CD4-positive, alpha-beta T cell (primary cell): ENCODE measurements at regions not wholly inside any gene's neighbourhood (a gene's known extent, or its start where the extent isn't known, plus 50 kb on each side); places are given as distances from the start of the nearest gene placed in this dataset.

ENCODE experiments used
- ATAC-seq: fragments of 200-7000 bp; cut with Tn5 transposase; one replicate; pipeline ENCODE4 v1.10.0; 2022; ENCODE audit warnings: mild to moderate bottlenecking; ENCODE audit not compliant: poor library complexity
- CTCF ChIA-PET: fragments of 350-600 bp; sonication (Branson Sonifier 250); formaldehyde crosslinking; loops from one replicate; lab custom pipeline; 2021; ENCODE audit warnings: antibody characterized with exemption, inconsistent platforms; lab: Charles Lee
- POLR2A ChIA-PET: fragments of 350-600 bp; sonication (Branson Sonifier 250); formaldehyde crosslinking; loops from one replicate; lab custom pipeline; 2021; ENCODE audit warnings: antibody characterized with exemption, inconsistent platforms; lab: Charles Lee
- DNase-seq, 14 experiments: peaks; one replicate each; pipeline ENCODE4 v3.0.0-alpha.2; 2013 to 2020; ENCODE audit warnings: mixed read lengths in 2 of 14
- H3K27ac ChIP-seq, 2 donors: one replicate each; pipeline versions ENCODE4 v1.5.1 to v1.7.0; 2013; ENCODE audit warnings: low read length in 2 of 2, low read depth in 1 of 2, mild to moderate bottlenecking in 1 of 2
- H3K27me3 ChIP-seq, 2 experiments: 1 replicate in 1 of 2; 2 replicates in 1 of 2; pipeline versions ENCODE4 v1.6.1 to v1.7.0; 2013; ENCODE audit warnings: low read length in 2 of 2, control low read depth in 1 of 2, mild to moderate bottlenecking in 1 of 2, moderate library complexity in 1 of 2; ENCODE audit not compliant: insufficient read depth in 2 of 2, control insufficient read depth in 1 of 2
- H3K36me3 ChIP-seq: one replicate; pipeline ENCODE4 v1.6.1; 2013; ENCODE audit warnings: low read length, control low read depth; ENCODE audit not compliant: insufficient read depth
- H3K4me1 ChIP-seq: one replicate; pipeline ENCODE4 v1.6.1; 2013; ENCODE audit warnings: low read length, control low read depth; ENCODE audit not compliant: insufficient read depth
- H3K4me3 ChIP-seq: one replicate; pipeline ENCODE4 v1.5.1; 2013; ENCODE audit warnings: mild to moderate bottlenecking, low read length, moderate library complexity
- H3K9me3 ChIP-seq, 2 experiments: 1 replicate in 1 of 2; 2 replicates in 1 of 2; pipeline versions ENCODE4 v1.6.1 to v1.7.0; 2013; ENCODE audit warnings: low read length in 2 of 2, mild to moderate bottlenecking in 2 of 2, control low read depth in 1 of 2, moderate library complexity in 1 of 2; ENCODE audit not compliant: control insufficient read depth in 1 of 2, insufficient read depth in 1 of 2
- H3K27ac Mint-ChIP-seq: one replicate; pipeline ENCODE4 v1.8.0; 2020; ENCODE audit warnings: mixed read lengths
- H3K27me3 Mint-ChIP-seq: one replicate; pipeline ENCODE4 v1.8.0; 2021; ENCODE audit warnings: mixed read lengths
- H3K36me3 Mint-ChIP-seq: one replicate; pipeline ENCODE4 v1.8.0; 2021; ENCODE audit warnings: low read depth, mixed read lengths
- H3K4me1 Mint-ChIP-seq: one replicate; pipeline ENCODE4 v1.8.0; 2021; ENCODE audit warnings: low read depth, mixed read lengths
- H3K4me3 Mint-ChIP-seq: one replicate; pipeline ENCODE4 v1.8.0; 2020; ENCODE audit warnings: mild to moderate bottlenecking, mixed read lengths
- H3K9me3 Mint-ChIP-seq: one replicate; pipeline ENCODE4 v1.8.0; 2020; ENCODE audit warnings: mixed read lengths
- intact Hi-C, 2 experiments: fragments of 100-400 bp; cut with DNase I in 1 of 2; cut with micrococcal nuclease in 1 of 2; formaldehyde crosslinking; loops; one replicate each; pipeline versions ENCODE4 v1.15.1 to v1.9.0; 2023 to 2025; cut with DNase I, micrococcal nuclease
- TF ChIP-seq, protein P1 (sequence below): fragments of 200-600 bp; IDR thresholded peaks from one replicate; pipeline ENCODE4 v1.8.0; 2022; ENCODE audit warnings: antibody characterized with exemption, mild to moderate bottlenecking

DNA sequence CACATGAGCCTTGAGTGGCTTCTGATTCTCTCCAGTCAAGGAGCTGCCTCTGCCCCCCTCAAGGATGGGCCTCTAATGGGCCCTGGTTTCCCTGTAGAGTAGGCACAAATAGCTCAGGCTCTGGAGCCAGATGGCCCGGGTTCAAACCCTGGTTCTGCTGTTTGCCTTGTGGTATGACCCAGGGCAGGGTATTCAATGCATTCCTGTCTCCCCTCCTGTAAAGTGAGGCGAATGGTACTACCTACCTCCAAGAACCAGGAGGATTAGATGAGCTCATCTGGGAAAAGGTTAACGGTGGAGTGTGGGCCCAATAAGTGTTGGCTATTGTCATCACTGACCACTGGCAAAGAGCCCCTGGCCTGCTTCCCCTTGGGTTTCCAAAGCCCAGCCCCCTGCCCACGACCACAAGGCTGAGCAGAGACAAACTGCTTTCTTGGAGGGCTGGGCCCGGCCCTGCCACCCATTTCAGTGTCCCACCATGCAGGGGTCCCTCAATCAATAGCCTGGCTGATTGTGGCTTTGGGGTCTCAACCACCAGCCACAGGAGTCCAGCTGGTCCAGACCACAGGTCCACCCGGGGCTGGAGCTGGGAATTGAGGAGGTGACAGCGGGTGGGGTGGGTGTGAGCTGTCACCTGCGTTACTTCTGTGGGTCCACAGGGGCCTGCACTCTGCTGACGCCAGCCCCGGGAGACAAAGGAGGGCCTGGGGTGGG lies 115.6 kb upstream of the RUNX3 start:
- no peak overlapping the region for H3K27ac ChIP-seq
- no peaks in the 10 kb centered on the region for H3K27me3 ChIP-seq
- H3K9me3 Mint-ChIP-seq = no peaks in the 10 kb centered on the region
- ATAC-seq = no peak
- ChIA-PET CTCF (no interaction called here), POLR2A (no interaction called here)
- no peak overlapping the region for H3K27ac Mint-ChIP-seq
- peaks cover 1% of the 10 kb centered on the region for H3K27me3 Mint-ChIP-seq
- intact Hi-C loops = no loop called here
- no peak for DNase-seq
- no peak overlapping the region for H3K4me3 ChIP-seq
- H3K4me1 Mint-ChIP-seq = no peaks in the 10 kb centered on the region
- peaks cover 0 to 9% of the 10 kb centered on the region in 2 experiments for H3K9me3 ChIP-seq
- no peaks in the 10 kb centered on the region for H3K36me3 Mint-ChIP-seq
- TF ChIP-seq, protein P1, sequence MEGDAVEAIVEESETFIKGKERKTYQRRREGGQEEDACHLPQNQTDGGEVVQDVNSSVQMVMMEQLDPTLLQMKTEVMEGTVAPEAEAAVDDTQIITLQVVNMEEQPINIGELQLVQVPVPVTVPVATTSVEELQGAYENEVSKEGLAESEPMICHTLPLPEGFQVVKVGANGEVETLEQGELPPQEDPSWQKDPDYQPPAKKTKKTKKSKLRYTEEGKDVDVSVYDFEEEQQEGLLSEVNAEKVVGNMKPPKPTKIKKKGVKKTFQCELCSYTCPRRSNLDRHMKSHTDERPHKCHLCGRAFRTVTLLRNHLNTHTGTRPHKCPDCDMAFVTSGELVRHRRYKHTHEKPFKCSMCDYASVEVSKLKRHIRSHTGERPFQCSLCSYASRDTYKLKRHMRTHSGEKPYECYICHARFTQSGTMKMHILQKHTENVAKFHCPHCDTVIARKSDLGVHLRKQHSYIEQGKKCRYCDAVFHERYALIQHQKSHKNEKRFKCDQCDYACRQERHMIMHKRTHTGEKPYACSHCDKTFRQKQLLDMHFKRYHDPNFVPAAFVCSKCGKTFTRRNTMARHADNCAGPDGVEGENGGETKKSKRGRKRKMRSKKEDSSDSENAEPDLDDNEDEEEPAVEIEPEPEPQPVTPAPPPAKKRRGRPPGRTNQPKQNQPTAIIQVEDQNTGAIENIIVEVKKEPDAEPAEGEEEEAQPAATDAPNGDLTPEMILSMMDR = no peak
- no peak overlapping the region for H3K4me3 Mint-ChIP-seq
- H3K36me3 ChIP-seq = no peaks in the 10 kb centered on the region
- no peaks in the 10 kb centered on the region for H3K4me1 ChIP-seq

DNA sequence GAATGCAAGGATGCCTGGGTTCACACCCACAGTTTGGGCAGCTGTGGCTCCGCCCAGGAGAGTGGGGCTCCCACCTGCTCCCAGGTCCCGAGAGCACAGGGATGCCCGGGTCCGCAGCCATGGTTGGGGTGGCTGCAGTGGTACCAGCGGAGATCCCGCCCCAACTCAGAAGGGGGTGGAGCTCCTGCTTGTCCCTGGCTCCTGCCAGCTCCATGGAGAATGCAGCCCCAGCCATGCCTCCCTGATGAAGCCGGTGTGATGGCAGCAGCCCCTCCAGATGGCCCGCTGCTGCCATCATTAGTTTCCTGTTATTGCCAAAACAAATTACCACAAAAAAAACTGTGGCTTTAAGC lies 113.1 kb upstream of the RUNX3 start:
- DNase-seq = no peak
- Histone ChIP-seq H3K4me1 (peaks cover under 1% of the 10 kb centered on the region), H3K27ac (no peak overlapping the region), H3K27me3 (no peaks in the 10 kb centered on the region), H3K4me3 (no peak overlapping the region), H3K36me3 (no peaks in the 10 kb centered on the region), H3K9me3 (peaks cover 0 to 9% of the 10 kb centered on the region in 2 experiments)
- POLR2A ChIA-PET = interaction anchor here (1.7 kb wide), 1 partner anchor 21 kb away, joined by 6 read pairs; no protein-coding TSS in a partner anchor
- no peaks in the 10 kb centered on the region for H3K4me1 Mint-ChIP-seq
- intact Hi-C loops = no loop called here
- no peaks in the 10 kb centered on the region for H3K36me3 Mint-ChIP-seq
- TF ChIP-seq, protein P1 = no peak
- CTCF ChIA-PET = no interaction called here
- H3K27ac Mint-ChIP-seq = no peak overlapping the region
- no peak for ATAC-seq
- H3K9me3 Mint-ChIP-seq = no peaks in the 10 kb centered on the region
- no peaks in the 10 kb centered on the region for H3K27me3 Mint-ChIP-seq
- H3K4me3 Mint-ChIP-seq = no peak overlapping the region

DNA sequence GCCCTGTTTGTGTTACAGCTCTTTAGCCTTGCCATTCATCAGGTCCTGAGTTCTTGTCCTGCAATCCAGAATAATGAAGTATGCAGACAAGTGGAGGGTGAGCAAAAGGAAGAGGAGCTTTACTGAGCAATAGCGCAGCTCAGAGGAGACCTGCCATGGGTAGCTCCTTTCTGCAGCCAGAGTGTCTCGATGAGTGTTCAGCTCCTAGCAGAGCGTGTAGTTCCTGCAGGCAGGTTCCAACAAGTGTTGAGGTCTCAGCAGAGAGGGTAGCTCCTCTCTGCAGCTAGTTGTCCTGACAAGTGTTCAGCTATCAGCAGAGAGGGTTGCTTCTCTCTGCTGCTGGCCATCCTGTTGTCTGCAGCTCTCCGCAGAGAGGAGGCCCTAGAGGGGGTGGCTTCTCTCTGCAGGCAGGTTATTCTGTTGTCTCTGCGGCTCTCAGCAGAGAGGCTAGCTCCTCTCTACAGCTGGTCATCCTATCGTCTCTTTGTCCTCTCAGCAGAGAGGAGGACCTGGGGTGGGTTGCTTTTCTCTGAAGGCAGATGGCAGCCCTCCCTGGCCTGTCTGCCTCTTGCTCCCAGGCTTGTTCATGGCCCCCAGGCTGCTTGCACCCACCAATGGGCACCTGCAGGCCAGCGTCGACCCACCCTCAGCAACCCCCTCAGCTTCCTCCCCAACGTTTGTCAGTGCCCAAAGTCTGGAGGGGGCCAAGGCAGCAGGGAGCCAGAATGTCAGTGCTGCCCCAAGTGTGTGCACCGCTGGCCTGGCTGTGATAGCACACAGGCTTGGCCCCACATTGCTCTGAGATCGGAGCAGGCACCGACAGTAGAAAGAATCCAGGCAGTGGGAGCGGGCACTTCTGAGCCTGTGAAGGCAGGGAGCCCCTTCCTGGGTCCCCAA lies 112.5 kb upstream of the RUNX3 start:
- ATAC-seq = no peak
- no peak overlapping the region for H3K27ac Mint-ChIP-seq

More for the DNA sequence above, 112.5 kb upstream of the RUNX3 start:
- peaks cover 0 to 9% of the 10 kb centered on the region in 2 experiments for H3K9me3 ChIP-seq
- CTCF ChIA-PET = no interaction called here
- DNase-seq = no peak
- Mint-ChIP-seq H3K27me3 (no peaks in the 10 kb centered on the region), H3K9me3 (no peaks in the 10 kb centered on the region), H3K36me3 (no peaks in the 10 kb centered on the region), H3K4me1 (peaks cover 4% of the 10 kb centered on the region), H3K4me3 (no peak overlapping the region)
- no peak overlapping the region for H3K4me3 ChIP-seq
- POLR2A ChIA-PET = interaction anchor here (1.7 kb wide), 1 partner anchor 20 kb away, joined by 6 read pairs; no protein-coding TSS in a partner anchor
- TF ChIP-seq, protein P1 = no peak
- H3K27ac ChIP-seq = no peak overlapping the region
- no peaks in the 10 kb centered on the region for H3K36me3 ChIP-seq
- no peaks in the 10 kb centered on the region for H3K27me3 ChIP-seq
- H3K4me1 ChIP-seq = peaks cover 5% of the 10 kb centered on the region
- intact Hi-C loops = no loop called here
